Colon (tissue), 2 donors: ENCODE measurements at regions not wholly inside any gene's neighbourhood (a gene's known extent, or its start where the extent isn't known, plus 50 kb on each side); places are given as distances from the start of the nearest gene placed in this dataset.

ENCODE experiments used
- FAIRE-seq: peaks from 2 replicates; lab custom pipeline; 2012; peaks lifted over from hg19 to GRCh38; lab: Jason Lieb, UNC
- donor health status: control.
- donor health status: control.

GRCh38 chr21:25375675-25376074 is 231.6 kb downstream of the MRPL39 start:
- FAIRE-seq: no peak

- no peak for FAIRE-seq
These were observed 233.9 kb downstream of the MRPL39 start for GRCh38 chr21:25373126-25374082.

GRCh38 chr21:25371841-25372425 is 235.3 kb downstream of the MRPL39 start:
- no peak for FAIRE-seq

GRCh38 chr21:25370311-25370744 is 237.0 kb downstream of the MRPL39 start:
- no peak for FAIRE-seq

- no peak for FAIRE-seq
These were observed 237.6 kb downstream of the MRPL39 start for GRCh38 chr21:25369524-25370300.

- no peak for FAIRE-seq
These were observed 238.8 kb downstream of the MRPL39 start for GRCh38 chr21:25368531-25368930.

- FAIRE-seq: no peak
These were observed 241.2 kb downstream of the MRPL39 start for GRCh38 chr21:25366116-25366515.

- FAIRE-seq: no peak
These were observed 244.7 kb downstream of the MRPL39 start for GRCh38 chr21:25362375-25363267.

GRCh38 chr21:25361765-25362164 is 245.5 kb downstream of the MRPL39 start:
- no peak for FAIRE-seq

- no peak for FAIRE-seq
These were observed 246.2 kb downstream of the MRPL39 start for GRCh38 chr21:25361097-25361496.

GRCh38 chr21:25360593-25360992 is 246.7 kb downstream of the MRPL39 start:
- FAIRE-seq: no peak

GRCh38 chr21:25359724-25360123 is 247.6 kb downstream of the MRPL39 start:
- FAIRE-seq: no peak

GRCh38 chr21:25350056-25350455 is 257.2 kb downstream of the MRPL39 start:
- no peak for FAIRE-seq

- FAIRE-seq: no peak
These were observed 263.3 kb downstream of the MRPL39 start for GRCh38 chr21:25343774-25344545.

GRCh38 chr21:25342816-25343215 is 264.5 kb downstream of the MRPL39 start:
- FAIRE-seq: no peak

GRCh38 chr21:25341981-25342380 is 265.3 kb downstream of the MRPL39 start:
- no peak for FAIRE-seq

- no peak for FAIRE-seq
These were observed 268.9 kb downstream of the MRPL39 start for GRCh38 chr21:25338415-25338814.

- no peak for FAIRE-seq
These were observed 273.1 kb downstream of the MRPL39 start for GRCh38 chr21:25334046-25334730.

- no peak for FAIRE-seq
These were observed 276.0 kb downstream of the MRPL39 start for GRCh38 chr21:25331286-25331685.

GRCh38 chr21:25330266-25330665 is 277.0 kb downstream of the MRPL39 start:
- FAIRE-seq: no peak
